Brain microvascular endothelial cell (primary cell): ENCODE measurements at regions not wholly inside any gene's neighbourhood (a gene's known extent, or its start where the extent isn't known, plus 50 kb on each side); places are given as distances from the start of the nearest gene placed in this dataset.

Experiments
- DNase-seq: peaks from one replicate; pipeline ENCODE4 v3.0.0-alpha.2; 2020
- H3K27ac ChIP-seq: fragments of 250-450 bp; sonication (Bioruptor Pico); 2 replicates; pipeline ENCODE4 v1.5.1; 2020; ENCODE audit warnings: mild to moderate bottlenecking, moderate library complexity
- H3K27me3 ChIP-seq: fragments of 250-450 bp; sonication (Bioruptor Pico); replicated peaks from 2 replicates; pipeline ENCODE4 v1.5.1; 2020; ENCODE audit warnings: mild to moderate bottlenecking
- H3K36me3 ChIP-seq: fragments of 250-450 bp; sonication (Bioruptor Pico); replicated peaks from 2 replicates; pipeline ENCODE4 v1.5.1; 2020; ENCODE audit warnings: mild to moderate bottlenecking
- H3K4me3 ChIP-seq: 2 replicates; pipeline ENCODE4 v1.5.1; 2011; ENCODE audit warnings: low read depth, mild to moderate bottlenecking, control low read depth, low read length, moderate library complexity
- in situ Hi-C: cut with HindIII; loops from 2 replicates; pipeline ENCODE4 v1.10.0; 2017; ENCODE audit warnings: low sequenced_read_pairs, low pct_ligation_motif_present
- TF ChIP-seq, protein P1 (sequence below): IDR thresholded peaks from 2 replicates; pipeline ENCODE4 v1.5.1; 2011; ENCODE audit warnings: low read depth, mild to moderate bottlenecking, moderate library complexity, low read length, control low read depth, inconsistent platforms; ENCODE audit errors: missing control alignments

DNA sequence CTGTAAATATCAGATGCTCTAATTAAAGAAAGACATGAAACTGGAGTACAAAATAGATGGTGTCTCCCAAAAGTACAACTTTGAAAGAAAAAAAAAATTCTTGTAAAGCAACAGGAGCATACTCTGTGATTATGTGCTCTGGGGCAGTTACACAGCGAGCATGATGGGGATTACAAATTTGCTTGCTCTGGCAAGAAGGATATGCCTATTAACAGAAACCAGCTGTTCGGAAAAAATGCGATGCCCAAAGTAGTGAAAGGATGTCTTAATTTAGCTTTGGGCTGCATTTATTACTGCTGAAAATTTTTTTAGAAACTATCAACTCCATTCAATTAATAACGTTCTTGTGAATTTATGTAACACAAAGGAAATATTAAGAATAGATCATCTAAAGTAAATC lies 256.9 kb upstream of the TPK1 start:
- H3K36me3 ChIP-seq = no peaks in the 10 kb centered on the region

DNA sequence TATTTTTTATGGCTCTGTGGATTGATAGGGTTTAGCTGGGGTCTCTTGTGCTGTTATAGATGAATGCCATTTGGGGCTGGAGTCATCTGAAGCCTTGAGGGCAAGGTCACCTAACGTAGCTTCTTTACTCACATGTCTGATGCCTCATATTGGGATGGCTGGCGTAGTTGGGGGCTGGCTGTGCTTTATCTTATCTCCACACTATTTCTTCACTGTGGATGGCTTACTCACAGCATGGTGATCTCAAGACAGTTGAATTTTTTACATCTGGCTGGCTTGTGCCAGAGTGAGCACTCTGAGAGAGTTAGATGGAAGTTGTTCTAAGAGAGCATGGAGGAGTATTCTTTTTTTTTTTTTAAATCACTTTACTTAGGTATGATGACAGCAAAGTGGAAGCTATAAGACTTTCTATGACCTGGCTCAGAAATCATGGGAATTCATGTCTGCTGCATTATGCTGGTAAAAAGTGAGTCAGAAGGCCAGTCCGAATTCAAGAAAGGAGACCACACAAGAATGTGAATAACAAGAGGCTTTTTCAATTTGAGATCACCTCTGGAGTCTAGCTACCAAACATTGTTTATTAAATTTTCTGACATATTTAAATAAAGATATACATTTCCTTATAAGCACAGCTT lies 252.4 kb upstream of the TPK1 start:
- Histone ChIP-seq H3K27ac (no peak overlapping the region), H3K27me3 (no peaks in the 10 kb centered on the region), H3K4me3 (no peak overlapping the region), H3K36me3 (no peaks in the 10 kb centered on the region)
- DNase-seq = no peak
- TF ChIP-seq, protein P1, sequence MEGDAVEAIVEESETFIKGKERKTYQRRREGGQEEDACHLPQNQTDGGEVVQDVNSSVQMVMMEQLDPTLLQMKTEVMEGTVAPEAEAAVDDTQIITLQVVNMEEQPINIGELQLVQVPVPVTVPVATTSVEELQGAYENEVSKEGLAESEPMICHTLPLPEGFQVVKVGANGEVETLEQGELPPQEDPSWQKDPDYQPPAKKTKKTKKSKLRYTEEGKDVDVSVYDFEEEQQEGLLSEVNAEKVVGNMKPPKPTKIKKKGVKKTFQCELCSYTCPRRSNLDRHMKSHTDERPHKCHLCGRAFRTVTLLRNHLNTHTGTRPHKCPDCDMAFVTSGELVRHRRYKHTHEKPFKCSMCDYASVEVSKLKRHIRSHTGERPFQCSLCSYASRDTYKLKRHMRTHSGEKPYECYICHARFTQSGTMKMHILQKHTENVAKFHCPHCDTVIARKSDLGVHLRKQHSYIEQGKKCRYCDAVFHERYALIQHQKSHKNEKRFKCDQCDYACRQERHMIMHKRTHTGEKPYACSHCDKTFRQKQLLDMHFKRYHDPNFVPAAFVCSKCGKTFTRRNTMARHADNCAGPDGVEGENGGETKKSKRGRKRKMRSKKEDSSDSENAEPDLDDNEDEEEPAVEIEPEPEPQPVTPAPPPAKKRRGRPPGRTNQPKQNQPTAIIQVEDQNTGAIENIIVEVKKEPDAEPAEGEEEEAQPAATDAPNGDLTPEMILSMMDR = no peak
- in situ Hi-C loops = no loop called here

More for the DNA sequence above, 256.9 kb upstream of the TPK1 start:
- DNase-seq = no peak
- in situ Hi-C loops = no loop called here
- Histone ChIP-seq H3K27me3 (no peaks in the 10 kb centered on the region), H3K4me3 (no peak overlapping the region), H3K27ac (no peak overlapping the region)
- TF ChIP-seq, protein P1 = no peak

DNA sequence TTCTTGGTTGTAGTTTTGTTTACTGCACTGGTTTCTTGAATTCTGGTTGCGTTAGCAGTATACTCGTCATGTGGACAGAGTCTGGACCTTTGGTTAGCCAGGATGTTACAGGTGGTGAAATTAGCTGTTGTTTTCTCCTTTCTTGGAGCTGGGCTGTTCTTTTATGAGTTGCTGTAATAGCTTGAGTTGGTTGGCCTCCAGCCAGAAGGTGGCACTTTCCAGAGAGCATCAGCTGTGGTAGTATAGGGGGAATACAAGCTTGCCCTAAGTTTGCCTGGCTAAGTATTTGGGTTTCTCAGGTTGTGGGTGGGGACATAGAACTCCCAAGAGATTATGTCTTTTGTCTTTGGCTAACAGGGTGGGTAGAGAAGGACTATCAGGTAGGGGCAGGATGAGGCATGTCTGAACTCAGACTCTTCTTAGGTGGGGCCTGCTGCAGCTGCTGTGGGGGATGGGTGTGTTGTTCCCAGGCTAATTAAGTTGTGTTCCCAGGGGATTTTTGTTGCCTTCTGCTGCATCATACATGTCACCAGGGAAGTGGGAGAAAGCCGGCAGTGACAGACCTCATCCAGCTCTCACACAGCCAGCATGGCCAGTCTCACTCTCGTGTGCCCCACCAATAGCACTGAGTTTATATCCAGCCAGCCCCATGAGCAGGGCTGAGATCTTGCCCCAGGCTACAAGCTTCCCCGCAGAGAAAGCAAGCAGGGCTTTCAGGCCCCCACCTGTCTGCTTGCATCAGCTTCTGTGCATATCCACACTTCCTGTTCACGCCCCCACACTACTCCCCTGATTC lies 246.7 kb upstream of the TPK1 start:
- DNase-seq = no peak
- H3K27ac ChIP-seq = no peak overlapping the region

DNA sequence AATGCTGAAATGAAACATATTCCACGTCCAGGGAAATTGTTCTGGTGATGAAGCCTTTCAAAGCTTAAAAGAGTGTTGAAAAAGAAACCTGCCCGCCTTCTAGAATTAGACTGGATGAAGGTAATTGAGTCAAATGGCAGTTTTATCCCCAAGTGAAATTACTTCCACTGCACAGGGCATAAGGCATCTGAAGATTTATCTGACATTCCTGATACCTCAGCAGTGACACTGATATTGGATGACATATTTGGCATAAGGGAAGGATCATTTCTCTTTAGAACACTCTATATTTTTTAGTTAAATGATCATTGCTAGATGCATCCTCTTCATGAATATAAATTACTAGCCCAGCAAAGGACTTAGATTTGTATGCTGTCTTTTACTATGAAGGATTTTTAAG lies 229.6 kb upstream of the TPK1 start:
- H3K27me3 ChIP-seq = no peaks in the 10 kb centered on the region
- H3K36me3 ChIP-seq = no peaks in the 10 kb centered on the region
- TF ChIP-seq, protein P1 = no peak
- no peak for DNase-seq
- no peak overlapping the region for H3K4me3 ChIP-seq
- in situ Hi-C loops = no loop called here
- H3K27ac ChIP-seq = no peak overlapping the region

More for the DNA sequence above, 246.7 kb upstream of the TPK1 start:
- H3K36me3 ChIP-seq = no peaks in the 10 kb centered on the region
- H3K4me3 ChIP-seq = no peak overlapping the region
- in situ Hi-C loops = no loop called here
- no peaks in the 10 kb centered on the region for H3K27me3 ChIP-seq
- TF ChIP-seq, protein P1 = no peak

DNA sequence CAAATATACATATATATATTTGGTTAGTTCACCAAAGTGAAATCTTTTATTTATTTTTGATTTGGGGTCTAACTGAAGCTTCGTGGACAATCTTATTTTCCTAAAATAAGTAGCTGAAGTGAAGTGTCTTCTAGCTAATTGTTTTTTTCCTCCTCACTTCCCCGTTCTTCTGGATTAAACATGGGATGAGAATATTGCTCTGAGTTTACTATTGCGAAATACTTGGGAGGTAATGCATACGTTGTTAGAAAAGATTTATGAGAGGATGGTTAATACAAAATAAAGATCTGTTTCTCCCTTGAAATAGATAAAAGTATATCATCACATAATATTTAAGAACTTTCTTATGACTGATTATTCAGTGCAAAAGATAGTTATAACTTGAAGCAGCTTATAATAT lies 228.3 kb upstream of the TPK1 start:
- TF ChIP-seq, protein P1 = no peak
- no peak overlapping the region for H3K4me3 ChIP-seq
- no peaks in the 10 kb centered on the region for H3K27me3 ChIP-seq
- H3K27ac ChIP-seq = no peak overlapping the region
- in situ Hi-C loops = no loop called here
- no peaks in the 10 kb centered on the region for H3K36me3 ChIP-seq
- no peak for DNase-seq

DNA sequence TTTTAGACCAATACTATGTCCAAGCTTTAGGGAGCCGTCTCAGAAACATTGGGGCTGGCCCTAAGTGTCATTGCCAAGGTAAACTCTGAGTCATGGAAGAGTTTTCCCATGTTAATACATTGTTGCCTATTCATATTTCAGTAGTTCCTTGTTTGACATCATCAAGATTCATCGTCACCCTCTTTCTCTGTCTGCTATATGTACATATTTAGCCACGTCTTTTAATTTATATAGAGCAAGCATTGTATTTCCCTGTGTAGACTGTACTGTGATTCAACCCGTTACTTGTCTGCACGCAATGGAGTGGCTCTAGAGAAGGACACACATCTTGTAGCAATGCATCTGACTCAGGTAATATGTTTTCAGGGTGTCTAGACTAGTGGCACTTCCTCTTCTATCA lies 217.9 kb upstream of the TPK1 start:
- H3K27ac ChIP-seq = no peak overlapping the region
- no peaks in the 10 kb centered on the region for H3K27me3 ChIP-seq
- H3K4me3 ChIP-seq = no peak overlapping the region
- H3K36me3 ChIP-seq = no peaks in the 10 kb centered on the region
- in situ Hi-C loops = no loop called here
- TF ChIP-seq, protein P1 = no peak
- no peak for DNase-seq
